Esophagus (tissue), 2 donors: ENCODE measurements at regions not wholly inside any gene's neighbourhood (a gene's known extent, or its start where the extent isn't known, plus 50 kb on each side); places are given as distances from the start of the nearest gene placed in this dataset.
"Not testable (repeated sequence)": the region's sequence is repeated elsewhere in the genome, so short reads cannot be mapped to it uniquely, and the experiment has no call there.

Experiments
- H3K27ac ChIP-seq, 2 donors: one replicate each; pipeline ENCODE4 v1.5.1; 2013; ENCODE audit warnings: low read depth in 2 of 2, mild to moderate bottlenecking in 2 of 2, inconsistent platforms in 1 of 2, low read length in 1 of 2, moderate library complexity in 1 of 2
- H3K27me3 ChIP-seq, 2 donors: one replicate each; pipeline ENCODE4 v1.6.1; 2013; ENCODE audit warnings: low read length in 2 of 2, control low read depth in 1 of 2, mild to moderate bottlenecking in 1 of 2; ENCODE audit not compliant: insufficient read depth in 2 of 2, control insufficient read depth in 1 of 2
- H3K36me3 ChIP-seq, 2 donors: one replicate each; pipeline ENCODE4 v1.6.1; 2013; ENCODE audit warnings: low read length in 1 of 2; ENCODE audit not compliant: control insufficient read depth in 2 of 2, insufficient read depth in 2 of 2
- H3K4me1 ChIP-seq, 2 donors: one replicate each; pipeline ENCODE4 v1.6.1; 2013; ENCODE audit warnings: low read length in 1 of 2; ENCODE audit not compliant: control insufficient read depth in 2 of 2, insufficient read depth in 2 of 2
- H3K4me3 ChIP-seq, 2 donors: one replicate each; pipeline ENCODE4 v1.5.1; 2013; ENCODE audit warnings: low read length in 2 of 2, mild to moderate bottlenecking in 2 of 2, low read depth in 1 of 2, moderate library complexity in 1 of 2
- H3K9me3 ChIP-seq, 2 donors: one replicate each; pipeline ENCODE4 v1.6.1; 2013; ENCODE audit warnings: mild to moderate bottlenecking in 2 of 2, low read depth in 1 of 2, low read length in 1 of 2, moderate library complexity in 1 of 2; ENCODE audit not compliant: control insufficient read depth in 2 of 2, insufficient read depth in 1 of 2
- WGBS, 2 donors: extraction: QIAGEN DNeasy Blood & Tissue Kit; methylation state at CpG; one replicate each; pipeline ENCODE4 v1.1.7; 2013; 5-methylcytosine and 5-hydroxymethylcytosine counted together
- donor health status: healthy with polysubstance abuse.
- donor health status: Bipolar disorder and iron deficiency.

- Histone ChIP-seq H3K27ac (no peak overlapping the region), H3K27me3 (no peaks in the 10 kb centered on the region), H3K36me3 (no peaks in the 10 kb centered on the region), H3K4me1 (no peaks in the 10 kb centered on the region), H3K9me3 (no peaks in the 10 kb centered on the region), H3K4me3 (no peak overlapping the region)
- WGBS, 2 donors, result 28 to 29% methylated on average over 2 of the region's 2 CpGs
These were observed 235.5 kb upstream of the ACTBL2 start for GRCh38 chr5:57718155-57718554.

- H3K4me1 ChIP-seq, result no peaks in the 10 kb centered on the region
- 67 to 76% methylated on average over 4 of the region's 4 CpGs for WGBS, 2 donors
- no peak overlapping the region for H3K27ac ChIP-seq
- no peaks in the 10 kb centered on the region for H3K27me3 ChIP-seq
- H3K9me3 ChIP-seq, result no peaks in the 10 kb centered on the region
- no peak overlapping the region for H3K4me3 ChIP-seq
- no peaks in the 10 kb centered on the region for H3K36me3 ChIP-seq
These were observed 234.9 kb upstream of the ACTBL2 start for GRCh38 chr5:57717555-57717954.

- Histone ChIP-seq H3K27ac (no peak overlapping the region), H3K27me3 (no peaks in the 10 kb centered on the region), H3K4me1 (no peaks in the 10 kb centered on the region), H3K36me3 (no peaks in the 10 kb centered on the region), H3K4me3 (no peak overlapping the region), H3K9me3 (no peaks in the 10 kb centered on the region)
- 59 to 62% methylated on average over 3 of the region's 3 CpGs for WGBS, 2 donors
These were observed 234.1 kb upstream of the ACTBL2 start for GRCh38 chr5:57716661-57717060.

GRCh38 chr5:57715296-57715695 is 232.7 kb upstream of the ACTBL2 start:
- no peaks in the 10 kb centered on the region for H3K27me3 ChIP-seq
- H3K4me3 ChIP-seq, result no peak overlapping the region
- H3K36me3 ChIP-seq, result no peaks in the 10 kb centered on the region
- no peaks in the 10 kb centered on the region for H3K9me3 ChIP-seq
- no peaks in the 10 kb centered on the region for H3K4me1 ChIP-seq
- H3K27ac ChIP-seq, result no peak overlapping the region
- WGBS, 2 donors, result 40 to 55% methylated on average over 2 of the region's 2 CpGs

GRCh38 chr5:57713535-57713934 is 230.9 kb upstream of the ACTBL2 start:
- H3K4me1 ChIP-seq, H3K27me3 ChIP-seq, H3K27ac ChIP-seq, H3K4me3 ChIP-seq, H3K36me3 ChIP-seq, H3K9me3 ChIP-seq: not testable (repeated sequence)
- whole genome bisulfite sequencing, 2 donors, result 74 to 85% methylated on average over 3 of the region's 3 CpGs

- no peaks in the 10 kb centered on the region for H3K27me3 ChIP-seq
- no peak overlapping the region for H3K27ac ChIP-seq
- H3K4me1 ChIP-seq, result no peaks in the 10 kb centered on the region
- H3K36me3 ChIP-seq, result no peaks in the 10 kb centered on the region
- 89% methylated on average over 1 of the region's 1 CpG for WGBS, 2 donors
- no peak overlapping the region for H3K4me3 ChIP-seq
- no peaks in the 10 kb centered on the region for H3K9me3 ChIP-seq
These were observed 229.3 kb upstream of the ACTBL2 start for GRCh38 chr5:57711946-57712345.

- no peak overlapping the region for H3K27ac ChIP-seq
- 80 to 87% methylated on average over 2 of the region's 2 CpGs for WGBS, 2 donors
- H3K36me3 ChIP-seq, result no peaks in the 10 kb centered on the region
- no peak overlapping the region for H3K4me3 ChIP-seq
- H3K9me3 ChIP-seq, result no peaks in the 10 kb centered on the region
- no peaks in the 10 kb centered on the region for H3K4me1 ChIP-seq
- H3K27me3 ChIP-seq, result no peaks in the 10 kb centered on the region
These were observed 228.9 kb upstream of the ACTBL2 start for GRCh38 chr5:57711471-57711870.

GRCh38 chr5:57710126-57710525 is 227.5 kb upstream of the ACTBL2 start:
- Histone ChIP-seq H3K36me3 (no peaks in the 10 kb centered on the region), H3K4me1 (no peaks in the 10 kb centered on the region), H3K9me3 (no peaks in the 10 kb centered on the region), H3K4me3 (no peak overlapping the region), H3K27ac (no peak overlapping the region), H3K27me3 (no peaks in the 10 kb centered on the region)
- 59 to 77% methylated on average over 1 of the region's 1 CpG for WGBS, 2 donors

GRCh38 chr5:57705769-57706168 is 223.2 kb upstream of the ACTBL2 start:
- Histone ChIP-seq H3K4me1 (no peaks in the 10 kb centered on the region), H3K27me3 (no peaks in the 10 kb centered on the region), H3K36me3 (no peaks in the 10 kb centered on the region), H3K4me3 (no peak overlapping the region), H3K9me3 (no peaks in the 10 kb centered on the region), H3K27ac (no peak overlapping the region)
- WGBS, 2 donors, result 53% methylated on average over 3 of the region's 3 CpGs

GRCh38 chr5:57703721-57704120 is 221.1 kb upstream of the ACTBL2 start:
- no peak overlapping the region for H3K4me3 ChIP-seq
- H3K36me3 ChIP-seq, result no peaks in the 10 kb centered on the region
- no peak overlapping the region for H3K27ac ChIP-seq
- 83 to 85% methylated on average over 1 of the region's 1 CpG for WGBS, 2 donors
- no peaks in the 10 kb centered on the region for H3K27me3 ChIP-seq
- H3K9me3 ChIP-seq, result no peaks in the 10 kb centered on the region
- no peaks in the 10 kb centered on the region for H3K4me1 ChIP-seq
